ENCODE measurements at regions not wholly inside any gene's neighbourhood (a gene's known extent, or its start where the extent isn't known, plus 50 kb on each side); places are given as distances from the start of the nearest gene placed in this dataset.
"Not testable (repeated sequence)": the region's sequence is repeated elsewhere in the genome, so short reads cannot be mapped to it uniquely, and the experiment has no call there.

DNA sequence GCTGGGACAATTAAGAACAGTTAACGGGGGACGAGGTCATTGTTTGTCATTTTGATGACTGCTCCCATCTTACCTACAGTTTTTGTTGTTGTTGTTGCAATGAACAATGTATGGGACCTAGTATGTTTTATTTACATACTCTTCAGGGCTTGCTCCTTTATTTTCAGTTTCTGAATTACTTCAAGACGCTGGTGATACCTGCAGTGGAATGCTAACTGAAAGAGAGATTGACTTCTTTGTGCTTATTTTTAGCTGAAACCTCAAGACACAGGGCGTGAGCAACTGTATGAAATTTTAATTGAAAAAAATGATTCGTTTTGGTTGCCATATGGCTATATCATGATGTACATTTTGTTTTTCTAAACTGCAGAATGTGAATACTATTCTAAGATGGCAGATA lies 297.9 kb downstream of the EDEM1 start:
- no peak for DNase-seq

GRCh38 chr3:5488771-5489170 lies 301.3 kb downstream of the EDEM1 start:
- no peak for DNase-seq

DNA sequence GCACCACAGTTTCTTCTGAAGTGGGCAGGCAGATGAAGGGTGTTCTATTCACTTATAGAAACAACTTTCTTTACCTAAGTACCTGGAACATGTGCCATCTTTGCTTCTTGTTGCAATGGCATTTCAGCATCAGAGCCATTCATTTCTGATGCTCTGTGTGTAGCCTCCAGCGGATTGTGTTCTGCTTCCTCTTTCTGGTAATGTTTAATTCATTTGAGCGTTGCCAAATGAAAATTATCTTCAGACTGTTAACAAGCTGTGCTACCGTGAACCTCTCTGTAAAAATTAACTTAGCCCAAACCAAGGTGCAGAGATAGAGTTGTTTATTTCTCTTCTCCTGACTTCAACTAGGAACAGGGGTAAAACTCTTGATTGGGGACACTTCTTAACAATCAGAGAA lies 302.0 kb downstream of the EDEM1 start:
- no peak for DNase-seq

- no peak for DNase-seq
These were observed 307.5 kb downstream of the EDEM1 start for GRCh38 chr3:5494905-5495519.

DNA sequence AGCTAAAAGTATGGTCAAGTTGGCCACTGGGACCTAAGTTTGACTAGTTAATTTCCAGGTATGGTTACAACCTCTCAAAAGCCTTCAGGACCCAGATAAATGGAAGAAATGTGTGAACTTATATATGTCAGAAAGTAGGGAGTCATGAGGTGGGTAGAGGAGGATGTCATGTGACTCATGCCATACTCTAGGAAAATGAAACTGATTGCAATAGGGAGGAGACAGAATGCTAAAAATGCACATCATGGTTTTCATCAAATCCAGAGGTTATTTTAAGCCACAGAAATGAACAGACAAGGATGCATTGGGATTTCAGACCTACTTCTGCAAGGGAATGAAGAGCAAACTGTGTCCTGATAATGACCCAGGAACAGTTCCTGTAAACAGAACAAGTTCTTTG lies 310.0 kb downstream of the EDEM1 start:
- no peak for DNase-seq

DNA sequence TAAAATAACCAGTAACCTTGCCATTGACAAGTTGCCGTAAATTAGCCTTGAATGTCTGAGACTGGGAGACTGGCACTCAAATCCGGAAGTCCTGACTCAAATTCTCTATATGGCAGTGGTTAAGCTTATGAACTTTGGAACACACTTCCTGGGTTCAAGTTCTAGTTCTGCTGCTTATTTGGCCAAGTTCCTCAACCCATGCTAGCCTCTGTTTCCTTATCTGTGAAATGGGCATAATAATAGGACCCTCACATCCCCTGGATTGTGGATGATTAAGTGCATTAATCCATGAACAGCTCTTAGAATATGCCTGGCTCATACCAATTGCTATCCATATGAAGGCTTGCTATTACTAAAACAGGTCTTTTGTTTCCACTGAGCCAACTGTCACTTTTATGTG lies 311.5 kb downstream of the EDEM1 start:
- no peak for DNase-seq

DNA sequence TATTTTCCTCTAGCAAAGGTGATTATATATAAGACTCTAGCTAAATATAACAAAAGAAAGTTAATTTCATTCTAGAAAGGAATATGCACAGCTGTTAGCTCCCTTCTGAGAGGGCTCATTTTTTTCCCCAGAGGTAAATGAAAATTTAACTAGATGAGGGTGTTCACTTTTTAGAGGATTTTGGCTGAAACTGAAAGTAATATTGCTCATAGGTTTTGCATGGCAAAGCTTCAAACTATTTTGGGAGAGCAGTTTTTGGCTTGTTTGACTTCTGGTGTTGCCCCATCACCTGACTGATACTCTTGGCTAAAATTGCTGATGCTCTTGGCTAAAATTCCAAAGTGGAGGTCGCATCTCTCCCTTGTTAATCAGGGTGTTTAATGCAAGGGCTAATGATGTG lies 311.9 kb downstream of the EDEM1 start:
- DNase-seq, result no peak

DNA sequence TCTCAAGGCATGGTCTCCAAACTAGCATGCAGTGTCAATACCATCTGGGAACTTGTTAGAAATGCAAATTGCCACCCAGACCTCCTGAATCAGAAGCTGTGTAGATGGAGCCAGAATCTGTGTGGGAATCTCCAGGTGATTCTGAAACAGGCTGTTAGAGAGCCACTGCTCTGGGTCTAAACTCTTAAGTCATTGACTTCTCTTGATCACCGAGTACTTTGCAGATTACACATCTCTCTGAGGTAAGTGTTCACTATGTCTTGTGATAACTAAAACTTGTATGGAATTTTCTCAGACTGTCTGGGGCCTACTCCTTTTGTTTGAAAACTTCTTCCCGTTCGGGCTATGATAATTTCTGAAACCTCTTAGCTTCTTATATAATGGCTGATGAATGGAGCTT lies 315.6 kb downstream of the EDEM1 start:
- no peak for DNase-seq

- DNase-seq, result no peak
These were observed 316.6 kb downstream of the EDEM1 start for GRCh38 chr3:5504135-5504534.

DNA sequence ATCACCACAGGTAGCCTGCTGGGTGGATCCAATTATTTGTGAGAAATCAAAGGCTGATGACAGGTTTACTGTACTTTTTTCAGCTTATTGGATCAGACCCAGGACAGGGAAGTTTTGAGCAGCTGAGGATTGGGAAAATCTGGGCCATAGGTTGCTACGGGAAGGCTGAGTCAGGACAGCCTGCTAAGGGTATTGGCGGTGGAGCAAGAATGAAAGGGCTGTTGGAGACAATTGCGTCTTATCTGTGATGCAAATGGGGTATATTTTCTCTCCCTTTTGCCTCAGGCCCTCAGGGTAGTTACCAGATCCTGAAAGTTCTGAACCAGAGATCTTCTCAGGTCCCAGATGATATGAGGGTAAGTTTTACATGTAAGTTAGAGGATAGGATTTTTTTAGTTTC lies 317.7 kb downstream of the EDEM1 start:
- no peak for DNase-seq

GRCh38 chr3:5505997-5506396 lies 318.5 kb downstream of the EDEM1 start:
- DNase-seq, result no peak

GRCh38 chr3:5508860-5509259 lies 321.4 kb downstream of the EDEM1 start:
- not testable (repeated sequence) for DNase-seq

- DNase-seq, result no peak
These were observed 322.8 kb downstream of the EDEM1 start for GRCh38 chr3:5510300-5510699.

DNA sequence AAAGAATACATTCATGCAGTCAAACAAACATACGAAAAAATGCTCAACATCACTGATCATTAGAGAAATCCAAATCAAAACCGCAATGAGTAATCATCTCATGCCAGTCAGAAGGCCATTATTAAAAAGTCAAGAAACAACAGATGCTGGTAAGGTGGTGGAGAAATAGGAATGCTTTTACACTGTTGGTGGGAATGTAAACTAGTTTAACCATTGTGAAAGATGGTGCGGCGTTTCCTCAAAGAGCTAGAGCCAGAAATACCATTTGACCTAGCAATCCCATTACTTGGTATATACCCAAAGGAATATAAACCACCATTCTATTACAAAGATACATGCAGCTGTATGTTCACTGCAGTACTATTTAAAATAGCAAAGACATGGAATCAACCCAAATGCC lies 330.4 kb downstream of the EDEM1 start:
- DNase-seq, result no peak

DNA sequence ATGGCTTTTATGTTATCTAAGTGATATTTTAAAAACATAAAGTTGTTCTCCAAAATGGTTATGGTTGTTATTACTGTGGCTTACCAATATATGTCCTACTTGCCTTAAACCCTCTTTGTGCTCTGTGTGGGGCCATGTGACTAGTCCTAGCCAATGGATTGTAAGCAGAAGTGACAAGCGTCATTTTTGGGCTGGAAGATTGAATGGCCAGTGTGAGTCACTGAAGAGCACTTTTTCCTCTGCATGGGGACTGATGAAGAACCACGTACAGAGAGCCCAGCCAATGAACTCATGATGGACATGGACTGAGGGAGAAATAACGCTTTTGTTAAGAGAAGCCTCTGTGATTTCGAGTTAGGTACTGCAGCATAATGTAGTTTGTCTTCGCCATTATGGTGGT lies 332.7 kb downstream of the EDEM1 start:
- no peak for DNase-seq

DNA sequence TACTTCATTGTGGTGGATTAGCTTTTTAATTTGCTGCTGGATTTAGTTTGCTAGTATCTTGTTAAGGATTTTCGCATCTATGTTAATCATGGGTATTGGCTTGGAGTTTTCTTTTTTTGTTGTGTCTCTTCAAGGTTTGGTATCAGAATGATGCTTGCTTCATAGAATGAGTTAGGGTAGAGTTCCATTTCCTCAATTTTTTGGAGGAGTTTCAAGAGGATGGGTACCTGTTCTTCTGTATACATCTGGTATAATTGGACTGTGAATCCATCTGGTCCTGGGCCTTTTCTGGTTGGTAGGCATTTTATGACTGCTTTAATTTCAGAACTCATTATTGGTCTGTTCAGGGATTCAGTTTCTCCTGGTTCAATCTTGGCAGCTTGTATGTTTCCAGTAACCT lies 335.6 kb downstream of the EDEM1 start:
- no peak for DNase-seq

DNA sequence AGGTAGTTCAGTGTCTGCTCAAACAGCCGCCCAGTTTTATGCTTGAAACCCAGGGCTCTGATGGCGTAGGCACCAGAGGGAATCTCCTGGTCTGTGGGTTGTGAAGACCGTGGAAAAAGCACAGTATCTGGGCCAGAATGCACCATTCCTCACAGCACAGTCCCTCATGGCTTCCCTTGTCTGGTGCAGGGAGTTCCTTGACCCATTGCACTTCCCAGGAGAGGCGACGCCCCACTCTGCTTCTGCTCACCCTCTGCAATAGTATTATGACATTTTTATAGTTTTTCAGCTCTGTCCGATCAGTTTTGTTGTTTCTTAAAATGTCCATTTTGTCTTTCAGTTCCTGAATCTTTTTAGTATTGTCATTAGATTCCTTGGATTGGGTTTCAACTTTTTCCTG lies 343.5 kb downstream of the EDEM1 start:
- no peak for DNase-seq

DNA sequence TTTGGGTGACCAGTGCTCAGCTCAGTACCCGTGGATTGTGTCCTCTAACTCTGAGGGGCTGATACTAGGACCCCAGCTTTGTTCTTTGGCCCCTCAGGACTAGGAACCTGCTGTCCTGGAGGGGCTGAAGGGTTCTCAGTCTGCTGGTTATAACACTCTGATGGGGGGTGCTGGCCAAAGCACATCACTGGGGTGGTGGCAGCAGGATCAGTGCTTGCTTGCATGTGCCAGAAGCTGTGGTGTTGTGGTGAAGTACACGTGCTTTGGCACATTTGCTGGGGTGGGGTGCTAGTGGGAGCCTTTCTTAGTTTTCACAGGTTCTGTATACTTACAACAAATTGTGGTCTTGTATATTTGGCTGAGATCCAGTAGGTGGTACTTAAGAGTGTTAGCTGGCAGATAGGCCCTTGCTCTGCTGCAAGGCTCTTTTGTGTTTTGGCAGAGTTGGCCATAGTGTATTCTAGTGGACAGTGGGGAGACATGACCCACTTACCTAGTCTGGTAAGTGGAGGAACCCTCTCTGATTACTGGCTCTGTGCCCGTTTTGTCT lies 344.3 kb downstream of the EDEM1 start:
- no peak for DNase-seq

GRCh38 chr3:5540532-5540931 lies 353.0 kb downstream of the EDEM1 start:
- DNase-seq, result no peak

DNA sequence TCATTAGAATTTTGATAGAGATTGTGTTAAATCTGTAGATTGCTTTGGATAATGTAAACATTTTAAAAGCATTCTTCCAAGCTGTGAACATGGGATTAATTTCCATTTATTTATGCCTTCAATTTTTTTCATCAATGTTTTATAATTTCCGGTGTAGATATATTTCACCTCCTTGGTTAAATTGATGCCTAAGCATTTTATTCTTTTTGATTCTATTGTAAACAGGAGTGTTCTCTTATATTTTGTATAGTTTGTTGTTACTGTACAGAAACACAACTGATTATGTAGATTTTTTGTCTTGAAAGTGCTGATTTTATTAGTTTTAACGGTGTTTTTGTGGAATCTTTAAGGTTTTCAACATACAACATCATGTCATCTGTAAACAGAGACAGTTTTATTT lies 355.0 kb downstream of the EDEM1 start:
- DNase-seq, result no peak

GRCh38 chr3:5543047-5543446 lies 355.5 kb downstream of the EDEM1 start:
- DNase-seq, result no peak

DNA sequence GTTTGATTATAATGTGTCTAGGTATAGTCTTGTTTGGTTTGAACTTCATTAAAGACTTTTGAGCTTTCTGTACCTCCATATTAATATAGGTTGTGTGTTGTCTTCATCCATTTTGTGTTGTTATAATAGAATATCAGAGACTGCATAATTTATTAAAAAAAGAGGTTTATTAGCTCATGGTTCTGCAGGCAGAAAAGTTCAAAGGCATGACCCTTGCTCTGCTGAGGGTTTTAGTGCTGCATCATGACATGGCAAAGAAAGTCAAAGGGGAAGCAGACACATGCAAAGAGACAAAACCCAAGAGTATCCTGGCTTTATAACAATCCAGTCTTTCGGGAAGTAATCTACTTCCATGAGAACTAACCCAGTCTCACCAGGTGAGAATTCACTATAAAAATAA lies 358.2 kb downstream of the EDEM1 start:
- DNase-seq, result no peak

GRCh38 chr3:5553203-5553602 lies 365.7 kb downstream of the EDEM1 start:
- no peak for DNase-seq

GRCh38 chr3:5554245-5554747 lies 366.8 kb downstream of the EDEM1 start:
- no peak for DNase-seq

DNA sequence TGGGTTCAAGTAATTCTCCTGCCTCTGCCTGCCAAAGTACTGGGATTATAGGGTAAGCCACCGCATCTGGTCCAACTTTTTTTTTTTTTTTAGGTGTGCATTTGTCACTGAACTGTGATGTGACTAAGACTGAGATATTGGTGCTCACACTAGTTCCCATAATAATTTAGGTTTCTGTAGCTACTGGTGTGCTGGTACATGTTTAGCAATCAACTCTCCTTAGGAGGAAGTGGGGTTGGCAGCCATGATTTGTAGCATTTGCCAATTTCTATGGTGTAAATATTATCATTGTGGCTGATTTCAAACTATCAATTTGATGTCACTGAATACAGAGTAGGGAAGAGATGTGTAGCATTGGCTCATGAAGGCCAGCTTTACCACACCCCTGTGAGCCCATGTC lies 372.7 kb downstream of the EDEM1 start:
- no peak for DNase-seq

All from fibroblast of upper back skin (primary cell).